ENCODE measurements at regions not wholly inside any gene's neighbourhood (a gene's known extent, or its start where the extent isn't known, plus 50 kb on each side); places are given as distances from the start of the nearest gene placed in this dataset.

GRCh38 chr13:99892866-99893504 is 78.6 kb downstream of the ZIC5 start:
- no peak for DNase-seq

- no peak for DNase-seq
These were observed 79.4 kb downstream of the ZIC5 start for GRCh38 chr13:99892196-99892613.

GRCh38 chr13:99886706-99887105 is 84.9 kb downstream of the ZIC5 start:
- DNase-seq, result no peak

- no peak for DNase-seq
These were observed 86.7 kb downstream of the ZIC5 start for GRCh38 chr13:99884913-99885312.

- no peak for DNase-seq
These were observed 87.8 kb downstream of the ZIC5 start for GRCh38 chr13:99883805-99884204.

- no peak for DNase-seq
These were observed 92.5 kb downstream of the ZIC5 start for GRCh38 chr13:99878921-99879610.

- no peak for DNase-seq
These were observed 94.9 kb downstream of the ZIC5 start for GRCh38 chr13:99876651-99877050.

- DNase-seq, result no peak
These were observed 96.2 kb downstream of the ZIC5 start for GRCh38 chr13:99875391-99875790.

- no peak for DNase-seq
These were observed 97.6 kb downstream of the ZIC5 start for GRCh38 chr13:99873832-99874430.

- DNase-seq, result no peak
These were observed 98.4 kb downstream of the ZIC5 start for GRCh38 chr13:99873141-99873540.

GRCh38 chr13:99871249-99871898 is 100.2 kb downstream of the ZIC5 start:
- DNase-seq, result no peak

- no peak for DNase-seq
These were observed 101.0 kb downstream of the ZIC5 start for GRCh38 chr13:99870541-99870940.

- no peak for DNase-seq
These were observed 101.7 kb downstream of the ZIC5 start for GRCh38 chr13:99869830-99870229.

- no peak for DNase-seq
These were observed 102.8 kb downstream of the ZIC5 start for GRCh38 chr13:99868767-99869166.

- DNase-seq, result no peak
These were observed 103.9 kb downstream of the ZIC5 start for GRCh38 chr13:99867535-99868257.

- DNase-seq, result no peak
These were observed 104.8 kb downstream of the ZIC5 start for GRCh38 chr13:99866781-99867180.

GRCh38 chr13:99865420-99865930 is 106.1 kb downstream of the ZIC5 start:
- no peak for DNase-seq

- no peak for DNase-seq
These were observed 107.0 kb downstream of the ZIC5 start for GRCh38 chr13:99864627-99864990.

GRCh38 chr13:99863789-99864626 is 107.6 kb downstream of the ZIC5 start:
- DNase-seq, result no peak

- DNase-seq, result no peak
These were observed 109.3 kb downstream of the ZIC5 start for GRCh38 chr13:99862244-99862643.

- no peak for DNase-seq
These were observed 109.8 kb downstream of the ZIC5 start for GRCh38 chr13:99861771-99862170.

GRCh38 chr13:99860745-99861144 is 110.8 kb downstream of the ZIC5 start:
- no peak for DNase-seq
